HepG2 (cell line): ENCODE measurements at regions not wholly inside any gene's neighbourhood (a gene's known extent, or its start where the extent isn't known, plus 50 kb on each side); places are given as distances from the start of the nearest gene placed in this dataset.
"Not testable (repeated sequence)": the region's sequence is repeated elsewhere in the genome, so short reads cannot be mapped to it uniquely, and the experiment has no call there.

Source experiments
- ATAC-seq: fragments of 200-7000 bp; cut with Tn5 transposase; 3 replicates; pipeline ENCODE4 v1.9.1; 2020; ENCODE audit warnings: mild to moderate bottlenecking, moderate library complexity
- BruUV-seq: library from RNA; stranded (reverse); fragments of 400-500 nt; replicated peaks from 2 replicates; lab custom pipeline; 2021; lab: Mats Ljungman, UMichigan
- CTCF ChIA-PET: fragments of 300-600 bp; formaldehyde crosslinking; extraction: SDS; loops from one replicate; lab custom pipeline; 2021; ENCODE audit warnings: low total read pairs, inconsistent platforms, low intra/inter-chr PET ratio; lab: Yijun Ruan, JAX
- POLR2A ChIA-PET: fragments of 350-600 bp; sonication (Branson Sonifier 250); formaldehyde crosslinking; loops from one replicate; lab custom pipeline; 2020; ENCODE audit warnings: antibody characterized with exemption, inconsistent platforms; lab: Yijun Ruan, JAX
- DNase-seq: peaks from one replicate; pipeline ENCODE4 v3.0.0-alpha.2; 2015; ENCODE audit warnings: low spot score
- FAIRE-seq: peaks from 3 replicates; lab custom pipeline; 2011; peaks lifted over from hg19 to GRCh38; lab: Jason Lieb, UNC
- H2AFZ ChIP-seq: one replicate; pipeline ENCODE4 v1.6.1; 2011; ENCODE audit warnings: low read length, inconsistent platforms
- H3K27ac ChIP-seq: fragments of 300-600 bp; 3 replicates; pipeline ENCODE4 v1.8.0; 2011; ENCODE audit warnings: mixed run types, mild to moderate bottlenecking, mixed read lengths, low read length, inconsistent platforms; ENCODE audit not compliant: insufficient read depth; ENCODE audit errors: extremely low read length
- H3K27me3 ChIP-seq, 2 experiments: fragments of 200-600 bp in 1 of 2; 2 replicates in 1 of 2; 3 replicates in 1 of 2; pipeline versions ENCODE4 v1.6.0 to v1.8.0; 2011; ENCODE audit warnings: low read length in 2 of 2, mild to moderate bottlenecking in 2 of 2, moderate library complexity in 2 of 2, inconsistent platforms in 1 of 2; ENCODE audit not compliant: insufficient read depth in 2 of 2, control insufficient read depth in 1 of 2
- H3K36me3 ChIP-seq, 2 experiments: fragments of 200-600 bp in 1 of 2; replicated peaks in 1 of 2; 2 replicates in 1 of 2; 3 replicates in 1 of 2; pipeline versions ENCODE4 v1.5.1 to v1.8.0; 2011; ENCODE audit warnings: low read length in 2 of 2, inconsistent platforms in 1 of 2; ENCODE audit not compliant: insufficient read depth in 2 of 2, control insufficient read depth in 1 of 2
- H3K4me1 ChIP-seq: 2 replicates; pipeline ENCODE4 v1.5.1; 2012; ENCODE audit warnings: low read length, inconsistent platforms; ENCODE audit not compliant: insufficient read depth
- H3K4me2 ChIP-seq: 2 replicates; pipeline ENCODE4 v1.6.0; 2011; ENCODE audit warnings: low read depth, low read length, inconsistent platforms
- H3K4me3 ChIP-seq, 3 experiments: fragments of 200-600 bp in 1 of 3; sonication (generic), shearing (Covaris generic) in 1 of 3; replicated peaks in 1 of 3; 2 replicates each; pipeline ENCODE4 v1.5.1; 2011 to 2016; ENCODE audit warnings: low read length in 3 of 3, inconsistent platforms in 2 of 3, low read depth in 2 of 3, mild to moderate bottlenecking in 2 of 3, control low read depth in 1 of 3, mixed read lengths in 1 of 3; ENCODE audit not compliant: insufficient read depth in 1 of 3
- H3K79me2 ChIP-seq: one replicate; pipeline ENCODE4 v1.6.1; 2011; ENCODE audit warnings: low read length, inconsistent platforms; ENCODE audit not compliant: insufficient read depth
- H3K9ac ChIP-seq: 2 replicates; pipeline ENCODE4 v1.6.0; 2011; ENCODE audit warnings: mild to moderate bottlenecking, low read depth, low read length, inconsistent platforms; ENCODE audit not compliant: insufficient read depth
- H3K9me3 ChIP-seq: 2 replicates; pipeline ENCODE4 v1.5.1; 2012; ENCODE audit warnings: mild to moderate bottlenecking, low read length
- H4K20me1 ChIP-seq: 2 replicates; pipeline ENCODE4 v1.6.0; 2011; ENCODE audit warnings: inconsistent platforms, mild to moderate bottlenecking, low read length, moderate library complexity; ENCODE audit not compliant: insufficient read depth
- WGBS: methylation state at CpG from one replicate; pipeline ENCODE4 v1.1.6; 2017; ENCODE audit warnings: low lambda C conversion rate; 5-methylcytosine and 5-hydroxymethylcytosine counted together
- in situ Hi-C: cut with HindIII; loops from 2 replicates; pipeline ENCODE4 v1.10.0; 2017; ENCODE audit warnings: low pct_unique_long_range_greater_than_20kb; ENCODE audit not compliant: extremely low pct_ligation_motif_present
- intact Hi-C: fragments of 100-400 bp; cut with micrococcal nuclease; formaldehyde crosslinking; loops from one replicate; pipeline ENCODE4 v1.10.0; 2022; ENCODE audit not compliant: unreplicated experiment

GRCh38 chrY:22085975-22086645 is 96.6 kb downstream of the RBMY1F start:
- FAIRE-seq, H3K4me1 ChIP-seq, CTCF ChIA-PET, H2AFZ ChIP-seq, H3K27ac ChIP-seq, DNase-seq, H3K4me2 ChIP-seq, H3K9me3 ChIP-seq, in situ Hi-C loops, H4K20me1 ChIP-seq, BruUV-seq, H3K36me3 ChIP-seq, H3K27me3 ChIP-seq, H3K9ac ChIP-seq, ATAC-seq, H3K79me2 ChIP-seq, H3K4me3 ChIP-seq, POLR2A ChIA-PET, intact Hi-C loops: not testable (repeated sequence)
- WGBS = no CpG with 5 or more reads among the region's 4 CpGs

- BruUV-seq, H3K27me3 ChIP-seq, in situ Hi-C loops, H3K4me1 ChIP-seq, H3K4me3 ChIP-seq, DNase-seq, H2AFZ ChIP-seq, POLR2A ChIA-PET, H3K79me2 ChIP-seq, H3K9ac ChIP-seq, H3K4me2 ChIP-seq, CTCF ChIA-PET, intact Hi-C loops, H3K9me3 ChIP-seq, H3K36me3 ChIP-seq, FAIRE-seq, H4K20me1 ChIP-seq, H3K27ac ChIP-seq: not testable (repeated sequence)
- peak; percentile 57; the same call in 2 of the 3 replicates for ATAC-seq
- WGBS = no CpG with 5 or more reads among the region's 11 CpGs
Measured at GRCh38 chrY:22072270-22072669, 110.5 kb downstream of the RBMY1F start.

- BruUV-seq, H3K36me3 ChIP-seq, H3K79me2 ChIP-seq, DNase-seq, H3K27me3 ChIP-seq, H3K4me1 ChIP-seq, CTCF ChIA-PET, H3K27ac ChIP-seq, H3K9me3 ChIP-seq, ATAC-seq, intact Hi-C loops, in situ Hi-C loops, H4K20me1 ChIP-seq, FAIRE-seq, POLR2A ChIA-PET, H3K9ac ChIP-seq, H3K4me3 ChIP-seq, H2AFZ ChIP-seq, H3K4me2 ChIP-seq: not testable (repeated sequence)
Measured at GRCh38 chrY:22060149-22060548, 122.6 kb downstream of the RBMY1F start.

- POLR2A ChIA-PET, CTCF ChIA-PET: not testable (repeated sequence)
Measured at GRCh38 chrY:22013010-22013409, 95.2 kb upstream of the RBMY1E start.

More at GRCh38 chrY:22013010-22013409, 95.2 kb upstream of the RBMY1E start:
- intact Hi-C loops, H4K20me1 ChIP-seq, FAIRE-seq, ATAC-seq, H3K9ac ChIP-seq, H3K36me3 ChIP-seq, H3K27me3 ChIP-seq, BruUV-seq, DNase-seq, in situ Hi-C loops, H3K79me2 ChIP-seq, H3K4me2 ChIP-seq, H2AFZ ChIP-seq, H3K27ac ChIP-seq, H3K9me3 ChIP-seq, H3K4me1 ChIP-seq, H3K4me3 ChIP-seq: not testable (repeated sequence)
- WGBS = no CpG with 5 or more reads among the region's 3 CpGs
